ENCODE measurements at regions not wholly inside any gene's neighbourhood (a gene's known extent, or its start where the extent isn't known, plus 50 kb on each side); places are given as distances from the start of the nearest gene placed in this dataset.
"Not testable (repeated sequence)": the region's sequence is repeated elsewhere in the genome, so short reads cannot be mapped to it uniquely, and the experiment has no call there.

DNA sequence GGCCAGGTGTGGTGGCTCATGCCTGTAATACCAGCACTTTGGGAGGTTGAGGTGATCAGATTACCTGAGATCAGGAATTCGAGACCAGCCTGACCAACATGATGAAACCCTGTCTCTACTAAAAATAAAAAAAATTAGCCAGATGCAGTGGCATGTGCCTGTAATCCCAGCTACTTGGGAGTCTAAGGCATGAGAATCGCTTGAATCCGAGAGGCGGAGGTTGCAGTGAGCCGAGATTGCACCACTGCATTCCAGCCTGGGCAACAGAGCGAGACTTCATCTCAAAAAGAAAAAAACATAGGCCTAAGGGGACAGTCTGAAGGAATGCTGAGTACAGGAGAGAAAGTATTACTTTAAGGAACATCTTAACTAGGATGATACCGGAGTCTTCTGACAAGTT is 650.6 kb upstream of the USP24 start:
- H3K23ac ChIP-seq (ENCODE audit: insufficient read length); FAIRE-seq; H3K27me3 ChIP-seq (replicated peaks in 1 of 4; ENCODE audit: control insufficient read depth in 3 of 4, extremely low read depth in 1 of 4, insufficient read depth in 3 of 4, low read length in 3 of 4); H3K27ac ChIP-seq (ENCODE audit: low read depth, low read length); H4K8ac ChIP-seq (ENCODE audit: extremely low read depth, insufficient read depth, low read length); H2AK5ac ChIP-seq (ENCODE audit: low read depth, low read length); H2BK20ac ChIP-seq (ENCODE audit: low read length); H2BK12ac ChIP-seq (ENCODE audit: low read depth, low read length); H2BK5ac ChIP-seq (ENCODE audit: low read depth, low read length); H3K79me1 ChIP-seq (ENCODE audit: low read depth, low read length); H3K4me1 ChIP-seq (replicated peaks in 1 of 4; ENCODE audit: control insufficient read depth in 3 of 4, insufficient read depth in 4 of 4, low read length in 3 of 4); H3K23me2 ChIP-seq (ENCODE audit: low read depth, low read length); H2BK120ac ChIP-seq (replicated peaks; ENCODE audit: low read depth, low read length); H2AFZ ChIP-seq (ENCODE audit: low read length); H3K36me3 ChIP-seq (ENCODE audit: control insufficient read depth in 2 of 4, insufficient read depth in 4 of 4, low read length in 3 of 4); H2BK15ac ChIP-seq (ENCODE audit: low read length); H3K4me2 ChIP-seq (ENCODE audit: insufficient read depth in 1 of 2, low read depth in 2 of 2, low read length in 2 of 2); H3K9me3 ChIP-seq (ENCODE audit: insufficient read depth in 2 of 2, low read depth in 1 of 2, low read length in 1 of 2); H4K91ac ChIP-seq (replicated peaks; ENCODE audit: insufficient read length, low read length); DNase-seq (ENCODE audit: low read depth in 1 of 2, low spot score in 2 of 2); H3K79me2 ChIP-seq (ENCODE audit: control insufficient read depth in 1 of 2, insufficient read depth in 2 of 2, low read length in 2 of 2); H3K4me3 ChIP-seq (ENCODE audit: extremely low read depth in 1 of 4, insufficient read depth in 2 of 4, low read depth in 3 of 4, low read length in 4 of 4); H3K14ac ChIP-seq (ENCODE audit: insufficient read length); H4K5ac ChIP-seq (ENCODE audit: insufficient read length, low read depth, low read length); H3K9ac ChIP-seq (replicated peaks in 1 of 4; ENCODE audit: extremely low read depth in 1 of 4, low read depth in 3 of 4, low read length in 3 of 4); H4K20me1 ChIP-seq (replicated peaks in 1 of 2; ENCODE audit: control insufficient read depth in 1 of 2, insufficient read depth in 2 of 2, low read length in 2 of 2); H3K4ac ChIP-seq (replicated peaks; ENCODE audit: insufficient read length, low read depth, low read length); H3K56ac ChIP-seq (replicated peaks; ENCODE audit: insufficient read length, low read depth, low read length); H3K18ac ChIP-seq (ENCODE audit: extremely low read depth, low read length): not testable (repeated sequence)
- WGBS, 2 experiments (ENCODE audit: extremely low coverage in 1 of 2, insufficient coverage in 1 of 2, insufficient read length in 1 of 2, insufficient replicate concordance in 2 of 2, low coverage in 1 of 2, low lambda C conversion rate in 2 of 2, missing lambda C conversion rate in 1 of 2): 93% methylated on average over 7 of the region's 7 CpGs; no CpG with 5 or more reads in 1 of the 2 experiments
- POLR2A ChIA-PET (ENCODE audit: partially characterized antibody): interaction anchor here (1.1 kb wide), 1 partner anchor 10 kb away, joined by 3 read pairs; no protein-coding TSS in a partner anchor
- CTCF ChIA-PET (ENCODE audit: partially characterized antibody): interaction anchor here (1.2 to 2.4 kb wide), 5 partner anchors 9 to 491 kb away, joined by 3 to 6 read pairs (median 4); no protein-coding TSS in a partner anchor
